H1 (cell line): ENCODE measurements at regions not wholly inside any gene's neighbourhood (a gene's known extent, or its start where the extent isn't known, plus 50 kb on each side); places are given as distances from the start of the nearest gene placed in this dataset.

Source experiments
- BCL11A ChIP-seq, 2 experiments: IDR thresholded peaks; one replicate each; pipeline ENCODE4 v1.6.1; 2011; ENCODE audit warnings: low read depth in 2 of 2, low read length in 2 of 2, mild to moderate bottlenecking in 2 of 2
- EZH2 ChIP-seq: fragments of 200-600 bp; sonication (generic); IDR thresholded peaks from 2 replicates; pipeline ENCODE4 v1.7.1; 2012; ENCODE audit warnings: low read depth, mild to moderate bottlenecking, moderate library complexity, low read length, inconsistent platforms; ENCODE audit not compliant: severe bottlenecking
- JUN ChIP-seq: IDR thresholded peaks from 2 replicates; pipeline ENCODE4 v1.6.1; 2011; ENCODE audit warnings: low read depth, mild to moderate bottlenecking, improper control_type of control experiment, low read length
- MAFK ChIP-seq: IDR thresholded peaks from 2 replicates; pipeline ENCODE4 v1.6.1; 2012; ENCODE audit warnings: low read depth, mild to moderate bottlenecking, improper control_type of control experiment, low read length
- POLR2A ChIP-seq, 2 experiments: IDR thresholded peaks; 1 replicate in 1 of 2; 2 replicates in 1 of 2; pipeline ENCODE4 v1.6.1; 2011; ENCODE audit warnings: low read depth in 2 of 2, low read length in 2 of 2, mild to moderate bottlenecking in 2 of 2; ENCODE audit errors: control extremely low read depth in 1 of 2
- SIRT6 ChIP-seq: IDR thresholded peaks from one replicate; pipeline ENCODE4 v1.7.1; 2012; ENCODE audit warnings: low read length, inconsistent platforms
- SP4 ChIP-seq: IDR thresholded peaks from 2 replicates; pipeline ENCODE4 v1.6.1; 2012; ENCODE audit warnings: low read length, inconsistent platforms
- TAF1 ChIP-seq: IDR thresholded peaks from 2 replicates; pipeline ENCODE4 v1.6.1; 2011; ENCODE audit warnings: mild to moderate bottlenecking, low read depth, low read length
- TBP ChIP-seq: IDR thresholded peaks from 2 replicates; pipeline ENCODE4 v1.6.1; 2011; ENCODE audit warnings: low read depth, low read length, improper control_type of control experiment
- TF ChIP-seq, protein P1 (sequence below), 3 experiments: IDR thresholded peaks; 1 replicate in 2 of 3; 2 replicates in 1 of 3; pipeline versions ENCODE4 v1.5.1 to v1.6.1; 2011; ENCODE audit warnings: low read length in 3 of 3, mild to moderate bottlenecking in 3 of 3, inconsistent platforms in 2 of 3, low read depth in 1 of 3, moderate library complexity in 1 of 3; ENCODE audit not compliant: insufficient read depth in 1 of 3; ENCODE audit errors: control extremely low read depth in 1 of 3
- TF ChIP-seq, protein P2 (sequence below): IDR thresholded peaks from 2 replicates; pipeline ENCODE4 v1.6.1; 2011; ENCODE audit warnings: low read length, improper control_type of control experiment

DNA sequence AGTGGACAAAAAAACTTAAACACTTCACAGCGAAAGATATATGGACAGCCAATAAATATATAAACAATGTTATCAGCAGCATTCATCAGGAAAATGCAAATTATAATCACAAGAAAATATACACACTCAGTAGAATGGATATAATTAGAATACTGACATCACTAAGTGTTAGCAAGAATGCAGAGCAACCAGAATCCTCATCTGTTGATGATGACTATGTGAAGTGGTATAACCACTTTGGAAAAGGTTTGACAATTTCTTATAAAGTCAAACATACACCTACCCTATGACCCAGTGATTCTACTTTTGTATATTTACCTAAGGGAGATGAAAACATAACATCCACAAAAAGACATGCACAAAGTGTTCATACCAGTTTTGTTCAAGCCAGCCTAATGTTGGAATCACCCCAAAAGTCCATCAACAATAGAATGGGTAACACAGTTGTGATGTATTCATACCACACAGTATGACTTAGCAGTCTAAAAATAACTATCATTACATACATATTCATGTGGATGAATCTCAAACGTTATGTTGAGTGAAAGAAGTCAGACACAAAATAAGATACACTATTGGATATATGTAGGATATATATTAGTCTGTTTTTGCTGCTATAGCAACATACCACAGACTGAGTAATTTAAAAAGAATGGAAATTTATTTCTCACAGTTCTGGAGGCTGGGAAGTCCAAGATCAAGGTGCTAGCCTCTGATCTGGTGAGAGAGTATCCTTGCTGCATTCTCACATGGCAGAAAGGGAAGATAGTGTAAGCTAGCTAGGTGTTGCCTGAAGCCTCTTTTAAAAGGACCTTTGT, 148.8 kb upstream of the ADAMTSL1 start:
- TF ChIP-seq, protein P1, sequence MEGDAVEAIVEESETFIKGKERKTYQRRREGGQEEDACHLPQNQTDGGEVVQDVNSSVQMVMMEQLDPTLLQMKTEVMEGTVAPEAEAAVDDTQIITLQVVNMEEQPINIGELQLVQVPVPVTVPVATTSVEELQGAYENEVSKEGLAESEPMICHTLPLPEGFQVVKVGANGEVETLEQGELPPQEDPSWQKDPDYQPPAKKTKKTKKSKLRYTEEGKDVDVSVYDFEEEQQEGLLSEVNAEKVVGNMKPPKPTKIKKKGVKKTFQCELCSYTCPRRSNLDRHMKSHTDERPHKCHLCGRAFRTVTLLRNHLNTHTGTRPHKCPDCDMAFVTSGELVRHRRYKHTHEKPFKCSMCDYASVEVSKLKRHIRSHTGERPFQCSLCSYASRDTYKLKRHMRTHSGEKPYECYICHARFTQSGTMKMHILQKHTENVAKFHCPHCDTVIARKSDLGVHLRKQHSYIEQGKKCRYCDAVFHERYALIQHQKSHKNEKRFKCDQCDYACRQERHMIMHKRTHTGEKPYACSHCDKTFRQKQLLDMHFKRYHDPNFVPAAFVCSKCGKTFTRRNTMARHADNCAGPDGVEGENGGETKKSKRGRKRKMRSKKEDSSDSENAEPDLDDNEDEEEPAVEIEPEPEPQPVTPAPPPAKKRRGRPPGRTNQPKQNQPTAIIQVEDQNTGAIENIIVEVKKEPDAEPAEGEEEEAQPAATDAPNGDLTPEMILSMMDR (IDR thresholded peaks at IDR 0.05; ENCODE audit: control extremely low read depth in 1 of 3, insufficient read depth in 1 of 3, low read depth in 1 of 3, low read length in 3 of 3) = no peak
- TF ChIP-seq POLR2A (IDR thresholded peaks at IDR 0.05; ENCODE audit: control extremely low read depth in 1 of 2, low read depth in 2 of 2, low read length in 2 of 2) (no peak), SIRT6 (no peak), TBP (no peak), EZH2 (no peak), TAF1 (no peak), JUN (no peak), BCL11A (IDR thresholded peaks at IDR 0.05; ENCODE audit: low read depth in 2 of 2, low read length in 2 of 2) (no peak), MAFK (no peak), SP4 (no peak)
- TF ChIP-seq, protein P2, sequence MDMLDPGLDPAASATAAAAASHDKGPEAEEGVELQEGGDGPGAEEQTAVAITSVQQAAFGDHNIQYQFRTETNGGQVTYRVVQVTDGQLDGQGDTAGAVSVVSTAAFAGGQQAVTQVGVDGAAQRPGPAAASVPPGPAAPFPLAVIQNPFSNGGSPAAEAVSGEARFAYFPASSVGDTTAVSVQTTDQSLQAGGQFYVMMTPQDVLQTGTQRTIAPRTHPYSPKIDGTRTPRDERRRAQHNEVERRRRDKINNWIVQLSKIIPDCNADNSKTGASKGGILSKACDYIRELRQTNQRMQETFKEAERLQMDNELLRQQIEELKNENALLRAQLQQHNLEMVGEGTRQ = no peak
